Ecto neural progenitor cell (in vitro differentiated cells): ENCODE measurements at regions not wholly inside any gene's neighbourhood (a gene's known extent, or its start where the extent isn't known, plus 50 kb on each side); places are given as distances from the start of the nearest gene placed in this dataset.
"Not testable (repeated sequence)": the region's sequence is repeated elsewhere in the genome, so short reads cannot be mapped to it uniquely, and the experiment has no call there.

Experiments
- DNase-seq: peaks from one replicate; pipeline ENCODE4 v3.0.0-alpha.2; 2018; ENCODE audit warnings: low spot score

DNA sequence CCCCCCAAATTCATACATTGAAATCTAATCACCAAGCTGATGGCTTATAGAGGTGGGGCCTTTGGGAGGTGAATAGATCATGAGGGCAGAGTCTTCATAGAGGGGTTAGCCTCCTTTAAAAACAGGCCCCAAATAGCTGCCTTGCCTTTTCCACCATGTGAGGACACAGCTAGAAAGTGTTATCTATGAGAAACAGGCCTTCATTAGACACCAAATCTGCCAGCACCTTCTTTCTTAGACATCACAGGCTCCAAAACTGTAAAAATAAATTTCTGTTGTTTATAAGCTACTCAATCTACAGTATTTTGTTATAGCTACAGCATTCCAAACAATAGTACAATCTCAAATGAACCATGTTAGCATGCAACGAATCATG, 459.3 kb upstream of the GCFC2 start:
- DNase-seq = no peak

DNA sequence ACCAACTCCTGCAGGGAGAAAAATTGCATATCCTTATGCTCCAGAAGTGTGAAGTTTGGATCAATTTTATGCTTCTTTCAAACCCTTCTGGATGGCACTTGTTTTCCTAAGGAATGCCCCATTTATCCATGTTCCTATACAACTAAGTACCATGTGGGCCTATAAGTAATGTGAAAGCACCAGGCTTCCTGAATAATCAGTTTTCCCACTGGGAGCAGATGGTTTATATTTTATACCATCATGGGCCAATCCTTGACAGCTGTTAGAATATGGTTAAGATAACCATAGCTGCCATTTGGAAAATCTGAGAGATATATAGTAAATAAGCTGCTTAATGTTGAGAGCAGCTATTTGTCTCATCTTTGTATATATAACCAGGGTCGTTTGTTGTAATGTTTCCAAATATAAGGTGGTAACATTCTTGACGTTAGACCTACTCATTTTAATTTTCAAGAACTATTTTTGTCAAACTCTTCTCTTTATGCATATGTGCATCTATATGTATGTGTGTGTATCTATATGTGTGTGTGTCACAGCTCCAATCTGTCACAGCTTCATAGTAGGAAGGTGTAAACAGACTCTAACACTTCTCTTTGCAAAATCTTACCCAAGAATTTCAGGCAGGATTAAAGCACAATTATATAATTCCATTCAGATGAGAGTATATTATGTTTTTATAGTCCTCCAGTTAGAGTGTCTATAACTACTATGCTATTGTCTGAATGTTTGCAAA, 458.7 kb upstream of the GCFC2 start:
- no peak for DNase-seq

DNA sequence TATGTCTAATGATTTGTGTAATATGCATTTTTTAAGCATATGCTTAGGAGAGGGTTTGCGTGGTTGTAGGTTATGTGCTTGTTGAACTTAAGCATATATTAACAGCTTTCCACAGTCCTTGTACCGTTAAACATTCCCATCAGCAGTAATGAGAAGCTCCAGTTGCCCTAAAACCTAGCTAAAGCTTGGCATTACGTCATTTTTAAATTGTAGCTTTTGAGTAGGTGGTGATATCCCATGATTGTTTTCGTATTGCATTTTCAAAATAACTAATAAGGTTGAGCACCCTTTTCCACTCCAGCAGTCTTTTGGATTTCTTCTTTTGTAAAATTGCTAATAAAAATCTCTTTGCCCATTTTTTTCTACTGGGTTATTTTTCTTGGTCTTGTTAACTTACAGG, 453.1 kb upstream of the GCFC2 start:
- no peak for DNase-seq

DNA sequence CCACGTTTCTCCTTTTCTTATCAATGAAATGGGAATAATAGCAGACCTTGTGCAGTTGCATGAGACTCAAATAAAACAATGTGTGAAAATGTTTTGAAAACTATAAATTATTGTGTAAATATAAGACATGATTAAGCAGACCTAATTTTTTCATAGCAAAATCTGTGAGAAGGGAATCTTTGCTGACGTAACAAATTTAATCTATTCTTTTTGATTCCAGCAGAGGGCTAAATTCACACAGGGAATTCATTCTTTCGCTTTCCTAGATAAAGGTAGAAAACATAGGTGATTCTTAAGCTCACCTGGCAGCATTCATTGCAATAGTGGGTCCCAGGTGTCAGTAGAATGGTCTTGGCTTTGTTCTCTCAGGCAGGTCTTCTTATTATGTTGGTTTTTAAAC, 450.0 kb upstream of the GCFC2 start:
- no peak for DNase-seq

DNA sequence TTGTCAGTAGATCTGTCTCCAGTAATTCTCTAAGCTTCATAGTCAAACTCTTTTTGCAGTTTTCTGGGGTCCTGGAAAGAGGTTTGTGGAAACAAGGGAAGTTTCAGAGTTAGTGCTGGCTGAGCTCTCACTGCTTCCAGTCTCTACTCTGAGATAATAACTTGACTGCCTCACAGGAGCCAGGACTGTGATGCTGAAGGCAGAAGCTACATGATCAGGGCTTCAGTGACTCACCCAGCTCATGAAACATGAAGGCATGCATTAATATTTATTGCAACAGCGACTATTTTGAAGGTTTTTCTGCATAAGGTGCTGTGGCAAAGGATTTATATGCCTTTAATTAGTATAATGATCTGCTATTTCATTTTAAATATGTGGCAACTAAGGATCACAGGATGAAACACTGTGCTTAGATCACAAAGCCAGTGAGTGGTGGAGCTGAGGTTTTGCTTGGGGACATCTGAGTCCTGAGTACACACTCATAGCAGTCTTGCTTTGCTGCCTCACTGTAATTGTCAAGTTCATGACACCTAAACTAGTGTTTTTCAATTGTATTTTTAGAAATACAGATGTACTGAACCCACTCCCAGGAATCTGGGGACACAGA, 448.4 kb upstream of the GCFC2 start:
- DNase-seq = no peak

DNA sequence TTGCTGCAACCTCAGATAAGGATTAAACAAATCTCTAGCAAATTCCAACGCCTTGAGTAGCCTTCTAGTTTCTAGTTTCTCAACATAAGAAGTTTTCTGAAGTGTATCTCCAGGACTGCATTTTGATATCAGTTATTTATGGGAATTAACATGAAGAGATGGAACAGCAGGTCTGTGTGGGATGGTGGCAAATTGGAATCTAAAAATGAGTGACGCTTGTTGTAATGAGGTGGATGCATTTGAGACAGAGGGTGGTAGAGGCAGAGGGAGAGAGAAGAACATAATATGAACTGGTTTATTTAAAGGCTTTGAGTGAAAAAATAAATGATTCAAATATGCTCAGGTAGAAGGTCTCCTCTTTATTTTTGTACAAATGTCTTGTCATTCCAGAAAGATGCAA, 446.8 kb upstream of the GCFC2 start:
- no peak for DNase-seq

DNA sequence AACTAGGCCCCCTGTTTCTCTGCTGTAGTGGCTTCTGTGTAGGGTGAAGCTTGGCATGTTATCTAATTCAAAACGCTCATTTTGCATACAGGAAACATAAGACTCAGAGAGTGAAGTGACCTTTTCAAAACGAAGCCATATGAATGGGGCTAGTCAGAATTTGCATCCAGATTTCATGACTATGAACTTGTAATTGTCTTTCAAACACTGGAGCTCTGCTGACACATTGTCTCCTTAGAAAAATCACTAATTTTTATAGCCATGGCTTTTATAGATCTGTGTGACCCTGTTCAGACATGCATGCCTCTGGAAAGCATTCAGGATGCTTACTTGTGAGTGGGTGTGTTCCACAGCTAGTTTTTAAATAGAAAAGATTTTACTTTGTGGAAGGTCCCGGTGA, 444.3 kb upstream of the GCFC2 start:
- DNase-seq = no peak

DNA sequence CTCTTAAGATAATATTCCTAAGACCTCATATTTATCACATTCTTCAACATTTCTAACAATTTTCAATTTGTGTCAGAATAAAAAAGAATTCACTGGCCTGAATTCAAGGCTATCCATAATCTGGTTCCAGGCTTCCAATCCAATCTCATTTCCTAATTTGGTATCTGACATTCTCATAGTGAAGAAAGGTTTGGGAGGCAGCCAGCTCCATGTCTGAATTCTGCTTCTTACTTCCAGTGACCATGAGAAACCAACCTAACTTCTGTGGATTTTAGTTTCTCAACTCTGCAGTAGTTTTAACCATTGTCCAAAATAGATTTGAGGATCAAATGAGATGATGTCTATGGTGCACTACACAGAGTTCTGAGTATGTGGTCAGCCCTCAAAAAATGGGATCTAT, 439.1 kb upstream of the GCFC2 start:
- no peak for DNase-seq

DNA sequence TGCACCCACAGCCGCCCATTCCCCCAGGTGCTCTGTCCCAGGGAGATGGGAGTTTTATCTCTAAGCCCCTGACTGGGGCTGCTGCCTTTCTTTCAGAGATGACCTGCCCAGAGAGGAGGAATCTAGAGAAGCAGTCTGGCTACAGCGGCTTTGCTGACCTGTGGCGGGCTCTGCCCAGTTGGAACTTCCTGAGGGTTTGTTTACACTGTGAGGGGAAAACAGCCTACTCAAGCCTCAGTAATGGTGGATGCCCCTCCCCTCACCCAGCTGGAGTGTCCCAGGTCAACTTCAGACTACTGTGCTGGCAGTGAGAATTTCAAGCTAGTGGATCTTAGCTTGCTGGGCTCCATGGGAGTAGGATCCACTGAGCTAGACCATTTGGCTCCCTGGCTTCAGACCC, 428.6 kb upstream of the GCFC2 start:
- not testable (repeated sequence) for DNase-seq

DNA sequence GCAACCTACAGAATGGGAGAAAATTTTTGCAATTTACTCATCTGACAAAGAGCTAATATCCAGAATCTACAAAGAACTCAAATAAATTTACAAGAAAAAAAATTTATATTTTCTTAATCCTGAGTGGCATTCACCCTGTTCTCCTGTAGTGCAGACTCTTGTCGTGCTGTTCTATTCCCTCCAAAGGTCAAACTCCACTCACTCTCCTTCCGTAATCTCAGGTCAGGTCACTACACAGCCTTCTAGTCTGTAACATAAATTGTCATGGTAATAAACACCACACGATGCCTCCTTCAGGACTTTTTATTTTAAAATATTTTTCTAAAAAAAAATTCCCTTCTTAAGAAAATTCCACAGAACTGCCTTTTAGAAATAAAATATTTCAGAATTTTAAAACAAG, 417.9 kb upstream of the GCFC2 start:
- DNase-seq = no peak

DNA sequence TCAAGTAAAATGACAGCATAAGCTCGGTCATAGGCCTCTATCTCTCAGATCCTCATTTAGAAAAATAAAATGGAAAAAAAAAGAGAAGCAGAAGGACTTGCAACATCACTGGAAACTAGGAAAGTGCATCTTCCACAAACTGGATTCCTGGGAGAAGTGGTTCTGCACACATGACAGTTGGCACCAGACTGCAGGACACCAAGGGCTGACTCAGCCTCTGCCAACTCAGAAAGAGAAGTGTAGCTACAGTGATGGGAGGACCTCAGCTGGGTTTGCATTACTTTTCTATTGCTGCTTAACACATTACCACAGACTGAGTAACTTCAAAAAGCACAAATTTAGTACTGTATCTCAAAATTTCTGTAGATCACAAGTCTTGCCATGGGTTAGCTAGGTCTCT, 409.5 kb upstream of the GCFC2 start:
- DNase-seq = no peak

DNA sequence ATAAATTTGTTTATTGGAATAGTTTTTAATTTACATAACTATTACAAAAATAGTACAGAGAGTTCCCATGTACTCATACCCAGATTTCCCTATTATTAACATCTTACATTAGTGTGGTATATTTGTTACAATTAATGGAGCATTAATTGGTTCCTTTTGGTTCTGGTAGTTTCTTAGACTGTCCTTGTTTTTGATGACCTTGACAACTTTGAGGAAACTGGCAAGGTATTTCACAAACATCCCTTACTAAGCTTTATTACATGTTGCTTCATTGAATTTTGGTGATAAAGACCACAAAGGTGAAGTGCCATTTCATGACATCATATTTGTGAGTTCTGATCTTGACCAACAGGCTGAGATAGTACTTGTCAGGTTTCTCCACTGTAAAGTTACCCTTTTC, 379.0 kb upstream of the GCFC2 start:
- no peak for DNase-seq

DNA sequence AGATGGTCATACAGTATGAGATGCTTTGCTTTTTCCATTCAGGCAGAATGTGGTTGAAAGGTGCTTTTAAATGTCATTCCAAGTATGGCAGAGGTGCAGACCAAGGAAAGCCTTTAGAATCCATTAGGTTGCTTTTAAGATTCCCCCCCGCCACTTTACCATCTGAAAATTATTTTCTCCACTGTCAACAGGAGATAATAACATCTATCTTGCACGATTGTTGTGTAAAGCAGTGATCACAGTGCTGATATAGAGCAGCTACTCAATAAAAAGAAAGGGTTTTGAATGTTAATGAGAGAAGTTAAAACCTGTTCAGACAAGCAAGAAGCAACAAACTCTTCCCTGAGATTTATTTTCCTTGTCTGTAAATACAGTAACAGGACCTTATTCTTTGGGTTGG, 372.5 kb upstream of the GCFC2 start:
- DNase-seq = no peak

DNA sequence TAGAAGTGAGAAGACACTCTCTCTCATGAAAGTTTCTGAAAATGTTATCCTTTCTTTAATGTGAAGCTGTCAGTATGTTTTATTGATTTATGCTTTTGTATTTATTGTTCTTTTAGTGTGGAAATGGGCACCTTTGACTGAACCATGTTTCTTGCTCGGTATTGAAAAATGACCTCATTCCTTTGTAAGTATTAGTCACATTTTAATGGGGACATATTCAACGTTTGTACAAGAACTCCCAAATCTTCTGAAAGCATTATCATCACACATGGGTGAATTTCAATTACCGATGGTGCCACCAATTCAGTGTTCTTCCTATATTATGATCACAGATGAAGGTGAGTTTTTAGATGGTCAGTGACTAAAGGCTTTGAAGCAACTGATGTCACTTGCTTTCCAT, 371.8 kb upstream of the GCFC2 start:
- no peak for DNase-seq

DNA sequence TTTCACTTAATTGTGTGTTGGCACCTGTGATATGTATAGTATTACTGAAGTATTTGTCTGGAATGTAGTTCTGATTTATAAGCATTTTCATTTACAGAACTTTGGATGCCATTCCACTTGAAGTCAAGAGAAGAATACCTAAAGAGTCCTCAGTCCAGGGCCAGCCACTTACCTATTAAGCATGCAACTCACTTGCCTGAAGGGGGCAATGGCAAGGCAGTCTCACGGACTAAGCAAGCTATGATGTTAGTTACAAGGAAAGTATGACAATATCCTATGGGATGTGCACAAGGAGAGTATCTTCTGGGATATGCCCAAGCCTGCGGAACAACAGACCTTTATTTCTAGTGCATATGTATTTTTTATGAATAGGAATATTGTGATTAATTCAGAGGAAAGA, 369.4 kb upstream of the GCFC2 start:
- DNase-seq = no peak

DNA sequence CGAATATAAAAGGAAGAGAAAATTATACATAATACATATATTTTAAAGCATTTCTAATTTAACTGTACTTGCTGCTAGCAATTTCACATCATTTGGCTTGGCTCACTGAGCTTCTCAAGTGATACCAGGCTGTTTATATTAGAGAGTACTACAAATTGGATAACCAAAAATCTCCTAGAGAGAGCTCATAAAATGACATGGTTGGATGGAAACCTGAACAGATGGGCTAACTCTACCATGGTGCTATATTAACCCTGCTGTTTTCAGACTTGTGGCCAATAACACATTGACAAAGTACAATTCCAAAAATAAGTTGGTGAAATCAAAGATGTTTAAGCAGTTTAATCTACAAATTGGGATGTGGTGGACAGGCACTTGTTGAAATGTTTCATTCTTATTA, 364.4 kb upstream of the GCFC2 start:
- DNase-seq = no peak

DNA sequence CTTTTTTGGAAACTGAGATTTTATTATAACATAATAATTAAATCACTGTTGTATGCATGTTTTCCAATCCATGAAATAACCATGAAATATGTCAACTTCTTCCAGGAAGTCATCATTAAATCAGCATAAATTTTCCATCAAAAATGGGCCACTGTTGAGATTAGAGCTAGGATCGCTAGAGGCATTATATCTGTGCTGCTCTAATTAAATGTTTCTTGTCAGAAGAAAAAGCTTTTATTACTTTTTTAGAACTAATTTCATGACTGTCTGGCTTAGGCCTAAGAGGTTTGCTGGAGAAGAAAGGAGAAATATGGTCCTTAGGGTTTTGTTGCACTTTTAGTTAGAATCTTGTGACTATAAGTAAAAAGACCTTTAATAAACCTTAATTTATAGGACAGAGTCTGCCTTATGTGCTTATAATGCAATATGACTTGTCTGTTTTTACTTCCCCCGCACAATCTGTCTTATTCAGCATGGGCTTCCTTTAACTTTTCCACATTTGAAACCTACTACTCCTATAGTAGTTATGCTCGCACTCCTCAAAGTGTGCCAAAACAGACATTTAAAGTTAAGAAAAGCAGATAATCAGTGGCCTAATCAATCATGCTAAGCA, 363.4 kb upstream of the GCFC2 start:
- no peak for DNase-seq

DNA sequence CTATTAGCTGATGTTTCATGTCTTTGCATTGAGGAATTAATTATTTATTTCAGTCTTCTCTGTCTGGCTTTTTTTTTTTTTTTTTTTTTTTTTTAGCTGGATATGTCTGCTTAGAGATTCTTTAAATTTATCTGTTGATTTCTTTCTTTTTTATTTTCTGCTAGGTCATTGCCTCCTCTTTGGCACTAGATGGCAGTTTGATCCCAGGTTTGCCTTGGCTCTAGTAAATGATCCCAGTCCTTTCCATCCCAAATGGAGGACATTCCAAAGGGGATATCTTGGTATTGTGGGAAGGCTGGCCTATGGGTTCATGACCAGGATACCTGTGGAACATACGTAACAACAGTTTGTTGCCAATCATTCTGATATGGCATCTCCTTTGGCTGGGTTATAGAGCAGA, 339.5 kb upstream of the GCFC2 start:
- DNase-seq = no peak

DNA sequence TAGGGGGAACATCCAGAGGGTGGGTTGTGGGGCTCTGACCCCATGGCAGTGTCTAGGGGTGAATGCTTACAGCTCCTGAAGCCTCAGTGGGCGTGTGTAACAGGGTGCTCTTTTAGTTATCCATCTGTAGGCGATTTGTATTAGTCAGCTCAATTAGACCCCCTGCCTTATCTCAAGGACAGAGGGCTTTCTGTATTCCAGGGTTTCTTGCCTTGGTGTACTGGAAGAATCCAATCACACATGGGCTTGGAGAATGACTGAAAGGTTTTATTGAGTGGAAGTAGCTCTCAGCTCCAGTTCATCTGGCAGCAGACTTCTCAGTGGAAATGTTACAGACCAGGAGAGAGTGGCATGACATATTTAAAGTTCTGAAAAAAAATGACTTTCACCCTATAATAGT, 334.0 kb upstream of the GCFC2 start:
- DNase-seq = no peak

DNA sequence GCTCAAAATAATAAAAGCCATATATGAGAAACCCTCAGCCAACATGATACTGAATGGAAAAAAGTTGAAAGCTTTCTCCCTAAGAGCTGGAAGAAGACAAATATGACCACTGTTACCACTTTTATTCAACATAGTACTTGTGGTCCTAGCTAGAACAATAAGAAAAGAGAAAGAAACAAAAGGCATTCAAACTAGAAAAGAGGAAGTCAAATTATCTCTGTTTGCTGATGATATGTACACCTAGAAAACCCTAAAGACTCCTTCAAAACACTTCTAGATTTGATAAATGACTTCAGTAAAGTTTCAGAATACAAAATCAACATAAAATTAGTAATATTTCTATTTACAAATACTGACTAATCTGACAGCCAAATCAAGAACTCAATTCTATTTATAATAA, 328.8 kb upstream of the GCFC2 start:
- DNase-seq = no peak

DNA sequence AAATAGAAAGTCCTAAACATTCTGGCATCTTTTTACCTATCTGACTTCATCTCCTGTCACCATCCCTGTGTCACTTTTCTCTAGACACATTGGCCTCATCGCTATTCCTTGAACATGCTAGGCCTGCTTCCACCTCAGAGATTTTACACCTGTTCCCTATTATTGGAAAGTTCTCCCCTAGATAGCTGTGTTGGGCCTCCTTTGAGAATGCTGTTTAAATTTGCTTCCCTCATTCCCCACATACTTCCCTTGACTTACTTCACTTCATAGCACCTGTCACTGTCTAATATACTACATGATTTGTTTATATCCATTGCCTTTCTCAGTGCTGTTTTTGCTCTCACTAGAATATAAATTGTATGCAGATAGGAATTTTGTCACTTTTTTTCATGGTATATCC, 317.0 kb upstream of the GCFC2 start:
- DNase-seq = no peak

DNA sequence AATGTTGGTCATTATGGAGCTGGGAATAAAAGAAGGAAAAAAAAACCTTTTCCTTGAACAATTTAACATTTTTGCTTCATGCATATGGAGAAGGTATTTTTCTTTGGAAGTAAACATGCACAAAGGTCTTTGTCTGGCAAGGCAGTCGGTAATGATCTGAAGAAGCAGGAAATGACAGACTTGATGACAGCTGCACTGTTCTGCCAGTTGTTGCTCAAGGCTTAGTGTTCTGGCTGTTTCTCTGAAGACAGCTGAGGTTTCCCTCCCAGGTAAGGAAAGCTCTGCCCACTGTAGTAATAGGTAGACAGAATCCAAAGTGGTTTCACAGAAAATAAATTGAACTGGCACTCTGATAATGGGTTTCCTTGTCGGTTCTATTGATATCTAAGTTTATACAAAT, 308.4 kb upstream of the GCFC2 start:
- no peak for DNase-seq

DNA sequence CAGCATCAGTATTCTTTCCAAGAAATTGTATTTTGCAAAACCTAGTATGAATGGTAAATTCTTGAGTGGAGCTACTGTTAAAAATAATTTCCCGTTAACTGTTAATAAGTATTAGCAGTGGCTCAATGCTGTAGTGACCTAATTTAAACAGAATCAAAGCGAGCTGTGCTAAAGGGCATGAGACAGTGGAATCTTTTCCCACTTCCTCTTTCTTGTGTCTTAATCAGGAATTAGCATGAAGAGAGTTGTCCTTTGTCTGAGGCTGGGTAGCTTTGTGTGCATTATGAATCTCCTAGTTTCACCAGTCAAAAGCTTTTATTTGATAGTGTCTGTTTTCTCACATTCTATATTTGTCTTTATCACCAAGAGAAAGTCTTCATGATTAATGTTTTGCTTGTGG, 298.8 kb upstream of the GCFC2 start:
- DNase-seq = no peak
